IMR-90 (cell line): ENCODE measurements at regions not wholly inside any gene's neighbourhood (a gene's known extent, or its start where the extent isn't known, plus 50 kb on each side); places are given as distances from the start of the nearest gene placed in this dataset.

Source experiments
- ATAC-seq: fragments of 200-7000 bp; cut with Tn5 transposase; 2 replicates; pipeline ENCODE4 v1.9.1; 2020; ENCODE audit warnings: low read depth, mild to moderate bottlenecking, moderate library complexity
- BruUV-seq: library from RNA; stranded (reverse); fragments of 400-500 nt; replicated peaks from 2 replicates; lab custom pipeline; 2021; lab: Mats Ljungman, UMichigan
- CTCF ChIA-PET: fragments of 300-600 bp; formaldehyde crosslinking; extraction: SDS; loops from one replicate; lab custom pipeline; 2021; ENCODE audit warnings: antibody characterized with exemption; lab: Yijun Ruan, JAX
- POLR2A ChIA-PET: fragments of 300-600 bp; sonication (Branson Sonifier 250); formaldehyde crosslinking; loops from one replicate; lab custom pipeline; 2022; ENCODE audit warnings: antibody characterized with exemption; ENCODE audit not compliant: unreplicated experiment; lab: Charles Lee
- DNase-seq: peaks from one replicate; pipeline ENCODE4 v3.0.0; 2013
- H2AFZ ChIP-seq: replicated peaks from 2 replicates; pipeline ENCODE3; 2013; ENCODE audit warnings: low read length, mild to moderate bottlenecking; ENCODE audit not compliant: poor library complexity
- H2AK5ac ChIP-seq: 2 replicates; pipeline ENCODE4 v1.6.1; 2013; ENCODE audit warnings: low read depth, low read length, inconsistent platforms
- H2AK9ac ChIP-seq: replicated peaks from 2 replicates; pipeline ENCODE3; 2013; ENCODE audit warnings: mild to moderate bottlenecking, low read depth, low read length, moderate library complexity; ENCODE audit not compliant: poor library complexity
- H2BK120ac ChIP-seq: 2 replicates; pipeline ENCODE4 v1.6.1; 2013; ENCODE audit warnings: low read depth, low read length, inconsistent platforms
- H2BK15ac ChIP-seq: 3 replicates; pipeline ENCODE4 v1.6.1; 2013; ENCODE audit warnings: low read depth, low read length, inconsistent platforms
- H2BK20ac ChIP-seq: 2 replicates; pipeline ENCODE4 v1.6.1; 2013; ENCODE audit warnings: low read depth, mild to moderate bottlenecking, inconsistent platforms, low read length, moderate library complexity
- H2BK5ac ChIP-seq: 2 replicates; pipeline ENCODE4 v1.6.1; 2013; ENCODE audit warnings: mild to moderate bottlenecking, low read depth, low read length, inconsistent platforms; ENCODE audit not compliant: poor library complexity, severe bottlenecking
- H3K14ac ChIP-seq: replicated peaks from 2 replicates; pipeline ENCODE4 v1.6.1; 2013; ENCODE audit warnings: low read depth, low read length, inconsistent platforms
- H3K18ac ChIP-seq: 2 replicates; pipeline ENCODE4 v1.6.1; 2013; ENCODE audit warnings: low read depth, low read length, control low read depth
- H3K23ac ChIP-seq: 2 replicates; pipeline ENCODE4 v1.6.1; 2013; ENCODE audit warnings: low read depth, low read length, inconsistent platforms
- H3K27ac ChIP-seq: 2 replicates; pipeline ENCODE4 v1.5.1; 2013; ENCODE audit warnings: mild to moderate bottlenecking, control low read depth, low read length; ENCODE audit not compliant: insufficient read depth
- H3K27me3 ChIP-seq: 2 replicates; pipeline ENCODE4 v1.6.1; 2013; ENCODE audit warnings: low read length; ENCODE audit not compliant: control insufficient read depth, insufficient read depth
- H3K36me3 ChIP-seq: 2 replicates; pipeline ENCODE4 v1.6.1; 2013; ENCODE audit warnings: low read length, mixed read lengths; ENCODE audit not compliant: control insufficient read depth, insufficient read depth
- H3K4ac ChIP-seq: 2 replicates; pipeline ENCODE4 v1.6.1; 2013; ENCODE audit warnings: low read depth, low read length, inconsistent platforms
- H3K4me1 ChIP-seq: 2 replicates; pipeline ENCODE4 v1.6.1; 2013; ENCODE audit warnings: low read length, mixed read lengths; ENCODE audit not compliant: control insufficient read depth, insufficient read depth
- H3K4me2 ChIP-seq: 2 replicates; pipeline ENCODE4 v1.6.1; 2013; ENCODE audit warnings: low read depth, mild to moderate bottlenecking, control low read depth, low read length, moderate library complexity
- H3K4me3 ChIP-seq: 2 replicates; pipeline ENCODE4 v1.5.1; 2013; ENCODE audit warnings: low read depth, mild to moderate bottlenecking, control low read depth, low read length, moderate library complexity; ENCODE audit not compliant: insufficient read depth
- H3K56ac ChIP-seq: 2 replicates; pipeline ENCODE4 v1.6.1; 2013; ENCODE audit warnings: low read length, inconsistent platforms; ENCODE audit not compliant: insufficient read depth; ENCODE audit errors: extremely low read depth
- H3K79me1 ChIP-seq, 2 experiments: 2 replicates each; pipeline ENCODE4 v1.6.1; 2013; ENCODE audit warnings: low read length in 2 of 2, inconsistent platforms in 1 of 2, low read depth in 1 of 2
- H3K9ac ChIP-seq: 2 replicates; pipeline ENCODE4 v1.6.1; 2013; ENCODE audit warnings: low read depth, low read length, control low read depth
- H3K9me1 ChIP-seq: 2 replicates; pipeline ENCODE4 v1.6.1; 2013; ENCODE audit warnings: low read length, inconsistent platforms; ENCODE audit not compliant: insufficient read depth
- H3K9me3 ChIP-seq: 2 replicates; pipeline ENCODE4 v1.6.1; 2013; ENCODE audit warnings: low read length; ENCODE audit not compliant: control insufficient read depth, insufficient read depth
- H4K20me1 ChIP-seq: 2 replicates; pipeline ENCODE4 v1.6.1; 2013; ENCODE audit warnings: low read length, inconsistent platforms; ENCODE audit not compliant: insufficient read depth
- H4K5ac ChIP-seq: 2 replicates; pipeline ENCODE4 v1.6.1; 2013; ENCODE audit warnings: mild to moderate bottlenecking, low read depth, low read length, control low read depth
- H4K8ac ChIP-seq, 2 experiments: 2 replicates each; pipeline ENCODE4 v1.6.1; 2013; ENCODE audit warnings: low read depth in 2 of 2, low read length in 2 of 2, control low read depth in 1 of 2, inconsistent platforms in 1 of 2
- H4K91ac ChIP-seq: 2 replicates; pipeline ENCODE4 v1.6.1; 2013; ENCODE audit warnings: low read depth, low read length, inconsistent platforms; ENCODE audit not compliant: insufficient read depth
- CTCF ChIP-seq: conservative IDR thresholded peaks from 2 replicates; pipeline ENCODE4 v1.5.1; 2012; ENCODE audit warnings: mild to moderate bottlenecking, low read depth, low read length, improper control_type of control experiment
- MAZ ChIP-seq: IDR thresholded peaks from 2 replicates; pipeline ENCODE4 v1.6.1; 2012; ENCODE audit warnings: low read depth, mild to moderate bottlenecking, low read length, improper control_type of control experiment, moderate library complexity, borderline replicate concordance
- POLR2A ChIP-seq: IDR thresholded peaks from 2 replicates; pipeline ENCODE4 v1.6.1; 2012; ENCODE audit warnings: mild to moderate bottlenecking, low read depth, low read length
- RFX5 ChIP-seq: IDR thresholded peaks from 2 replicates; pipeline ENCODE4 v1.8.0; 2012; ENCODE audit warnings: low read depth, mild to moderate bottlenecking, low read length, moderate library complexity
- WGBS, 2 experiments: methylation state at CpG; one replicate each; pipeline versions ENCODE4 v1.1.5 to v1.1.7; 2013; ENCODE audit warnings: missing lambda C conversion rate in 2 of 2; ENCODE audit not compliant: insufficient read length in 1 of 2; ENCODE audit errors: extremely low coverage in 2 of 2; 5-methylcytosine and 5-hydroxymethylcytosine counted together
- dilution Hi-C: fragments of 300-500 bp; cut with HindIII; formaldehyde crosslinking; loops from one replicate; pipeline ENCODE4 v1.14.3; 2018; ENCODE audit warnings: low sequenced_read_pairs; ENCODE audit not compliant: unreplicated experiment
- in situ Hi-C: fragments of 300-500 bp; cut with MboI; formaldehyde crosslinking; loops from 3 replicates; pipeline ENCODE4 v1.14.3; 2019; ENCODE audit warnings: low sequenced_read_pairs, inconsistent platforms, mixed read lengths
- intact Hi-C: fragments of 100-400 bp; cut with micrococcal nuclease; formaldehyde crosslinking; loops from 2 replicates; pipeline ENCODE4 v1.10.0; 2022

GRCh38 chr18:64402636-64403035 lies 253.7 kb upstream of the LINC00305 start:
- Histone ChIP-seq H4K5ac (no peak overlapping the region), H3K4me3 (no peak overlapping the region), H3K79me1 (no peaks in the 10 kb centered on the region), H2AFZ (no peak overlapping the region), H3K9me1 (no peaks in the 10 kb centered on the region), H3K4ac (no peak overlapping the region), H2AK5ac (no peak overlapping the region), H2AK9ac (no peak overlapping the region), H3K9ac (no peak overlapping the region), H2BK15ac (no peak overlapping the region), H3K27ac (no peak overlapping the region), H4K20me1 (no peaks in the 10 kb centered on the region), H2BK20ac (no peak overlapping the region), H3K56ac (no peak overlapping the region), H3K36me3 (no peaks in the 10 kb centered on the region), H3K4me1 (no peaks in the 10 kb centered on the region), H3K9me3 (peaks cover 2% of the 10 kb centered on the region), H3K18ac (no peak overlapping the region), H3K27me3 (no peaks in the 10 kb centered on the region), H3K4me2 (no peak overlapping the region), H2BK120ac (no peak overlapping the region), H4K91ac (no peak overlapping the region), H3K23ac (no peak overlapping the region), H4K8ac (no peak overlapping the region), H3K14ac (no peak overlapping the region), H2BK5ac (no peak overlapping the region)
- TF ChIP-seq MAZ (no peak), CTCF (no peak), RFX5 (no peak), POLR2A (no peak)
- no peak for DNase-seq
- no peak for ATAC-seq
- intact Hi-C loops, result no loop called here
- in situ Hi-C loops, result no loop called here
- BruUV-seq, result no TSS peak
- dilution Hi-C loops, result no loop called here
- CTCF ChIA-PET, result no interaction called here
- WGBS, 2 experiments, result no CpG with 5 or more reads among the region's 1 CpG
- POLR2A ChIA-PET, result no interaction called here
